ENCODE measurements at regions not wholly inside any gene's neighbourhood (a gene's known extent, or its start where the extent isn't known, plus 50 kb on each side); places are given as distances from the start of the nearest gene placed in this dataset.

DNA sequence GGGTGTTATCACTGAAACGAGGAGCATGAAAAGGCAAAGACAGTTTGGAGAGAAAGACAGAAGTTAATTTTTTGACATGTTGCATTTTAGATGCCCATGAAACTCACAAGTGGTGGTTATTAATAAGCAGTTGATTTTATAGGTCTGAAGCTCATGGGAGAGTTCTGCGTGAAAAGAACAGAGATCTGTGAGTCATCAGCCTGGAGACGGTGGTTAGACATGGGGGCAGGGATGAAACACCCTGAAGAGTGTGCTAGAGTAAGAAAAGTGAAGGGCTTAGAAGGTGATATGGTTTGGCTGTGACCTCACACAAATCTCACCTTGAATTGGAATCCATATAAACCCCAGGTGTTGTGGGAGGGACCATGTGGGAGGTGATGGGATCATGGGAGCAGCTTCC, 289.1 kb upstream of the ISX start:
- H3K4me1 Mint-ChIP-seq = peaks cover 7% of the 10 kb centered on the region
- ChIA-PET POLR2A (no interaction called here), CTCF (no interaction called here)
- H3K36me3 Mint-ChIP-seq = peaks cover 30% of the 10 kb centered on the region
- no peak overlapping the region for H3K4me3 Mint-ChIP-seq
- DNase-seq (ENCODE audit: low spot score) = no peak
- no peak overlapping the region for H3K27ac Mint-ChIP-seq
- H3K27me3 Mint-ChIP-seq (ENCODE audit: low read depth) = no peaks in the 10 kb centered on the region
- TF ChIP-seq JUN (CRISPR knock-in tag; IDR thresholded peaks at IDR 0.05) = no peak
- TF ChIP-seq, protein P1, sequence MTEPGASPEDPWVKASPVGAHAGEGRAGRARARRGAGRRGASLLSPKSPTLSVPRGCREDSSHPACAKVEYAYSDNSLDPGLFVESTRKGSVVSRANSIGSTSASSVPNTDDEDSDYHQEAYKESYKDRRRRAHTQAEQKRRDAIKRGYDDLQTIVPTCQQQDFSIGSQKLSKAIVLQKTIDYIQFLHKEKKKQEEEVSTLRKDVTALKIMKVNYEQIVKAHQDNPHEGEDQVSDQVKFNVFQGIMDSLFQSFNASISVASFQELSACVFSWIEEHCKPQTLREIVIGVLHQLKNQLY (CRISPR knock-in tag; IDR thresholded peaks at IDR 0.05) = no peak
- TF ChIP-seq ZNF317 (CRISPR knock-in tag; IDR thresholded peaks at IDR 0.05; ENCODE audit: borderline replicate concordance, low read depth) = no peak
- TF ChIP-seq NR2C2 (CRISPR knock-in tag; IDR thresholded peaks at IDR 0.05) = no peak
- no peak for TF ChIP-seq ZNF671 (CRISPR knock-in tag; IDR thresholded peaks at IDR 0.05)
- peaks cover 44% of the 10 kb centered on the region for H3K9me3 Mint-ChIP-seq
- no peak for ATAC-seq

DNA sequence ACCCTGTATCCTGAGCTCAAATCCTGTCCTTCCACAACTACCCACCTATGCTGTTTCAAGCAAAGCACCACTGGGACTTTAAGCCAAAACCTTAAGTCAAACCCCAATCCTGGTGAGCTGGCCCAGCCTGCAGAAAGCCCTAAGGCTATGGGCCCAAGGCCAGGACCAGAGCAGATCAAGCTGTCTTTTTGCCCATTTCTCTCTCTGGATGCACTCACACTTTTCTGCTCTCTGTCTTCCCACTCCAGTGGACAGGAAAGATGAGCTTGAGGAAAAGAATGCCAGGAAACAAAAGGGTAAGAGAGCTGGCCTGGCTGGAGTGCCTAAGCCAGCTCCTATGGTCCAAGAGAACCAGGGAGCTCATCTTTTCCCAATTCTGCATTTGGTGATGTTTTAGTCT, 284.3 kb upstream of the ISX start:
- H3K4me3 Mint-ChIP-seq = no peak overlapping the region
- no peaks in the 10 kb centered on the region for H3K27me3 Mint-ChIP-seq (ENCODE audit: low read depth)
- no peak overlapping the region for H3K27ac Mint-ChIP-seq
- TF ChIP-seq, protein P2, sequence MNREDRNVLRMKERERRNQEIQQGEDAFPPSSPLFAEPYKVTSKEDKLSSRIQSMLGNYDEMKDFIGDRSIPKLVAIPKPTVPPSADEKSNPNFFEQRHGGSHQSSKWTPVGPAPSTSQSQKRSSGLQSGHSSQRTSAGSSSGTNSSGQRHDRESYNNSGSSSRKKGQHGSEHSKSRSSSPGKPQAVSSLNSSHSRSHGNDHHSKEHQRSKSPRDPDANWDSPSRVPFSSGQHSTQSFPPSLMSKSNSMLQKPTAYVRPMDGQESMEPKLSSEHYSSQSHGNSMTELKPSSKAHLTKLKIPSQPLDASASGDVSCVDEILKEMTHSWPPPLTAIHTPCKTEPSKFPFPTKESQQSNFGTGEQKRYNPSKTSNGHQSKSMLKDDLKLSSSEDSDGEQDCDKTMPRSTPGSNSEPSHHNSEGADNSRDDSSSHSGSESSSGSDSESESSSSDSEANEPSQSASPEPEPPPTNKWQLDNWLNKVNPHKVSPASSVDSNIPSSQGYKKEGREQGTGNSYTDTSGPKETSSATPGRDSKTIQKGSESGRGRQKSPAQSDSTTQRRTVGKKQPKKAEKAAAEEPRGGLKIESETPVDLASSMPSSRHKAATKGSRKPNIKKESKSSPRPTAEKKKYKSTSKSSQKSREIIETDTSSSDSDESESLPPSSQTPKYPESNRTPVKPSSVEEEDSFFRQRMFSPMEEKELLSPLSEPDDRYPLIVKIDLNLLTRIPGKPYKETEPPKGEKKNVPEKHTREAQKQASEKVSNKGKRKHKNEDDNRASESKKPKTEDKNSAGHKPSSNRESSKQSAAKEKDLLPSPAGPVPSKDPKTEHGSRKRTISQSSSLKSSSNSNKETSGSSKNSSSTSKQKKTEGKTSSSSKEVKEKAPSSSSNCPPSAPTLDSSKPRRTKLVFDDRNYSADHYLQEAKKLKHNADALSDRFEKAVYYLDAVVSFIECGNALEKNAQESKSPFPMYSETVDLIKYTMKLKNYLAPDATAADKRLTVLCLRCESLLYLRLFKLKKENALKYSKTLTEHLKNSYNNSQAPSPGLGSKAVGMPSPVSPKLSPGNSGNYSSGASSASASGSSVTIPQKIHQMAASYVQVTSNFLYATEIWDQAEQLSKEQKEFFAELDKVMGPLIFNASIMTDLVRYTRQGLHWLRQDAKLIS (CRISPR knock-in tag; IDR thresholded peaks at IDR 0.05; ENCODE audit: borderline replicate concordance) = no peak
- TF ChIP-seq RELA (CRISPR knock-in tag; IDR thresholded peaks at IDR 0.05; ENCODE audit: borderline replicate concordance) (no peak), NFE2L1 (CRISPR knock-in tag; IDR thresholded peaks at IDR 0.05) (no peak), FOXK1 (CRISPR knock-in tag; IDR thresholded peaks at IDR 0.05) (no peak), GTF2I (CRISPR knock-in tag; conservative IDR thresholded peaks at IDR 0.05) (no peak)
- TF ChIP-seq, protein P3, sequence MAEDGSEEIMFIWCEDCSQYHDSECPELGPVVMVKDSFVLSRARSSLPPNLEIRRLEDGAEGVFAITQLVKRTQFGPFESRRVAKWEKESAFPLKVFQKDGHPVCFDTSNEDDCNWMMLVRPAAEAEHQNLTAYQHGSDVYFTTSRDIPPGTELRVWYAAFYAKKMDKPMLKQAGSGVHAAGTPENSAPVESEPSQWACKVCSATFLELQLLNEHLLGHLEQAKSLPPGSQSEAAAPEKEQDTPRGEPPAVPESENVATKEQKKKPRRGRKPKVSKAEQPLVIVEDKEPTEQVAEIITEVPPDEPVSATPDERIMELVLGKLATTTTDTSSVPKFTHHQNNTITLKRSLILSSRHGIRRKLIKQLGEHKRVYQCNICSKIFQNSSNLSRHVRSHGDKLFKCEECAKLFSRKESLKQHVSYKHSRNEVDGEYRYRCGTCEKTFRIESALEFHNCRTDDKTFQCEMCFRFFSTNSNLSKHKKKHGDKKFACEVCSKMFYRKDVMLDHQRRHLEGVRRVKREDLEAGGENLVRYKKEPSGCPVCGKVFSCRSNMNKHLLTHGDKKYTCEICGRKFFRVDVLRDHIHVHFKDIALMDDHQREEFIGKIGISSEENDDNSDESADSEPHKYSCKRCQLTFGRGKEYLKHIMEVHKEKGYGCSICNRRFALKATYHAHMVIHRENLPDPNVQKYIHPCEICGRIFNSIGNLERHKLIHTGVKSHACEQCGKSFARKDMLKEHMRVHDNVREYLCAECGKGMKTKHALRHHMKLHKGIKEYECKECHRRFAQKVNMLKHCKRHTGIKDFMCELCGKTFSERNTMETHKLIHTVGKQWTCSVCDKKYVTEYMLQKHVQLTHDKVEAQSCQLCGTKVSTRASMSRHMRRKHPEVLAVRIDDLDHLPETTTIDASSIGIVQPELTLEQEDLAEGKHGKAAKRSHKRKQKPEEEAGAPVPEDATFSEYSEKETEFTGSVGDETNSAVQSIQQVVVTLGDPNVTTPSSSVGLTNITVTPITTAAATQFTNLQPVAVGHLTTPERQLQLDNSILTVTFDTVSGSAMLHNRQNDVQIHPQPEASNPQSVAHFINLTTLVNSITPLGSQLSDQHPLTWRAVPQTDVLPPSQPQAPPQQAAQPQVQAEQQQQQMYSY (CRISPR knock-in tag; IDR thresholded peaks at IDR 0.05) = no peak
- TF ChIP-seq, protein P4, sequence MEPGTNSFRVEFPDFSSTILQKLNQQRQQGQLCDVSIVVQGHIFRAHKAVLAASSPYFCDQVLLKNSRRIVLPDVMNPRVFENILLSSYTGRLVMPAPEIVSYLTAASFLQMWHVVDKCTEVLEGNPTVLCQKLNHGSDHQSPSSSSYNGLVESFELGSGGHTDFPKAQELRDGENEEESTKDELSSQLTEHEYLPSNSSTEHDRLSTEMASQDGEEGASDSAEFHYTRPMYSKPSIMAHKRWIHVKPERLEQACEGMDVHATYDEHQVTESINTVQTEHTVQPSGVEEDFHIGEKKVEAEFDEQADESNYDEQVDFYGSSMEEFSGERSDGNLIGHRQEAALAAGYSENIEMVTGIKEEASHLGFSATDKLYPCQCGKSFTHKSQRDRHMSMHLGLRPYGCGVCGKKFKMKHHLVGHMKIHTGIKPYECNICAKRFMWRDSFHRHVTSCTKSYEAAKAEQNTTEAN (CRISPR knock-in tag; IDR thresholded peaks at IDR 0.05) = no peak
- TF ChIP-seq, protein P5, sequence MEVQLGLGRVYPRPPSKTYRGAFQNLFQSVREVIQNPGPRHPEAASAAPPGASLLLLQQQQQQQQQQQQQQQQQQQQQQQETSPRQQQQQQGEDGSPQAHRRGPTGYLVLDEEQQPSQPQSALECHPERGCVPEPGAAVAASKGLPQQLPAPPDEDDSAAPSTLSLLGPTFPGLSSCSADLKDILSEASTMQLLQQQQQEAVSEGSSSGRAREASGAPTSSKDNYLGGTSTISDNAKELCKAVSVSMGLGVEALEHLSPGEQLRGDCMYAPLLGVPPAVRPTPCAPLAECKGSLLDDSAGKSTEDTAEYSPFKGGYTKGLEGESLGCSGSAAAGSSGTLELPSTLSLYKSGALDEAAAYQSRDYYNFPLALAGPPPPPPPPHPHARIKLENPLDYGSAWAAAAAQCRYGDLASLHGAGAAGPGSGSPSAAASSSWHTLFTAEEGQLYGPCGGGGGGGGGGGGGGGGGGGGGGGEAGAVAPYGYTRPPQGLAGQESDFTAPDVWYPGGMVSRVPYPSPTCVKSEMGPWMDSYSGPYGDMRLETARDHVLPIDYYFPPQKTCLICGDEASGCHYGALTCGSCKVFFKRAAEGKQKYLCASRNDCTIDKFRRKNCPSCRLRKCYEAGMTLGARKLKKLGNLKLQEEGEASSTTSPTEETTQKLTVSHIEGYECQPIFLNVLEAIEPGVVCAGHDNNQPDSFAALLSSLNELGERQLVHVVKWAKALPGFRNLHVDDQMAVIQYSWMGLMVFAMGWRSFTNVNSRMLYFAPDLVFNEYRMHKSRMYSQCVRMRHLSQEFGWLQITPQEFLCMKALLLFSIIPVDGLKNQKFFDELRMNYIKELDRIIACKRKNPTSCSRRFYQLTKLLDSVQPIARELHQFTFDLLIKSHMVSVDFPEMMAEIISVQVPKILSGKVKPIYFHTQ (CRISPR knock-in tag; IDR thresholded peaks at IDR 0.05) = no peak
- DNase-seq (ENCODE audit: low spot score) (no peak), ATAC-seq (no peak)
- peaks cover 40% of the 10 kb centered on the region for H3K36me3 Mint-ChIP-seq
- peaks cover 30% of the 10 kb centered on the region for H3K4me1 Mint-ChIP-seq
- H3K9me3 Mint-ChIP-seq = peaks cover 47% of the 10 kb centered on the region
- ChIA-PET POLR2A (interaction anchor here (0.7 kb wide), 1 partner anchor 30 kb away, joined by 7 read pairs; no protein-coding TSS in a partner anchor), CTCF (interaction anchor here (1.1 kb wide), 1 partner anchor 61 kb away, joined by 3 read pairs; no protein-coding TSS in a partner anchor)

All from WTC11 (cell line).